AG09319 (cell line): ENCODE measurements at regions not wholly inside any gene's neighbourhood (a gene's known extent, or its start where the extent isn't known, plus 50 kb on each side); places are given as distances from the start of the nearest gene placed in this dataset.

Experiments
- DNase-seq: peaks from one replicate; pipeline ENCODE4 v3.0.0-alpha.2; 2010; ENCODE audit warnings: low read depth; ENCODE audit errors: extremely low read depth
- TF ChIP-seq, protein P1 (sequence below): IDR thresholded peaks from 2 replicates; pipeline ENCODE4 v1.5.1; 2011; ENCODE audit warnings: low read depth, mild to moderate bottlenecking, inconsistent platforms, low read length, moderate library complexity

DNA sequence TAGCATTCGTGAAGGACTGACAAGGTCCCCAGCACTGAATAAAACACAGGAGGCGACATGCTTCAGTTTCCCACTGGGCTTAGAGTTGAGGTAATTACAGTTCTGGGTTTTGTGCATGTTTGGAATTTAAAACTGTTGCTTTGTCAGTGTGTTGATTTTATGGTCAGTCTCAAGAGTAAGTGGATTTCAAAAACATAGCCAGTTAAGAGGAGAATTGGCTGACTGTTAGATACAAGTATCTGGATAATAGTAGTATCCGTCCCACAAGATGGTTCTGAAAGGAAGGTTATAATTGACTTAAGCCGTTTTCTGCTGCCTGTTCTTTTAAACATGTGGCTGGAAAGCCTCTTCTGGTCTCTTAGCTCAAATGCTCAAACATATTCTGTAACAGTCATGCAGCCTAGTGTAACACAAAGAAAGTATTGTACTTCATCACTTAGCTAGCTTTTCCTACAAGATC, 170.9 kb downstream of the POLR1F start:
- TF ChIP-seq, protein P1, sequence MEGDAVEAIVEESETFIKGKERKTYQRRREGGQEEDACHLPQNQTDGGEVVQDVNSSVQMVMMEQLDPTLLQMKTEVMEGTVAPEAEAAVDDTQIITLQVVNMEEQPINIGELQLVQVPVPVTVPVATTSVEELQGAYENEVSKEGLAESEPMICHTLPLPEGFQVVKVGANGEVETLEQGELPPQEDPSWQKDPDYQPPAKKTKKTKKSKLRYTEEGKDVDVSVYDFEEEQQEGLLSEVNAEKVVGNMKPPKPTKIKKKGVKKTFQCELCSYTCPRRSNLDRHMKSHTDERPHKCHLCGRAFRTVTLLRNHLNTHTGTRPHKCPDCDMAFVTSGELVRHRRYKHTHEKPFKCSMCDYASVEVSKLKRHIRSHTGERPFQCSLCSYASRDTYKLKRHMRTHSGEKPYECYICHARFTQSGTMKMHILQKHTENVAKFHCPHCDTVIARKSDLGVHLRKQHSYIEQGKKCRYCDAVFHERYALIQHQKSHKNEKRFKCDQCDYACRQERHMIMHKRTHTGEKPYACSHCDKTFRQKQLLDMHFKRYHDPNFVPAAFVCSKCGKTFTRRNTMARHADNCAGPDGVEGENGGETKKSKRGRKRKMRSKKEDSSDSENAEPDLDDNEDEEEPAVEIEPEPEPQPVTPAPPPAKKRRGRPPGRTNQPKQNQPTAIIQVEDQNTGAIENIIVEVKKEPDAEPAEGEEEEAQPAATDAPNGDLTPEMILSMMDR, result no peak

DNA sequence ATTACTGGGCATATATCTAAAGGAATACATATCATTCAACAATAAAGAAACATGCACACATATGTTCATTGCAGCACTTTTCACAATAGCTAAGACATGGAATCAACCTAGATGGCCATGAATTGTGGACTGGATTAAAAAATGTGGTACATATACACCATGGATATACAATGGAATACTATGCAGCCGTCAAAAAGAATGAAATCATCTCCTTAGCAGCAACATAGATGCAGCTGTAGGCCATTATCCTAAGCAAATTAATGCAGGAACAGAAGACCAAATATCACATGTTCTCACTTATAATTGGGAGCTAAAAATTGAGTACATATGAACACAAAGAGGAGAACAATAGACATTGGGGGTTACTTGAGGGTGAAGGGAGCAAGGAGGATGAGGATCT, 175.6 kb downstream of the POLR1F start:
- DNase-seq, result no peak
- TF ChIP-seq, protein P1, result no peak

More for the DNA sequence above, 170.9 kb downstream of the POLR1F start:
- no peak for DNase-seq

DNA sequence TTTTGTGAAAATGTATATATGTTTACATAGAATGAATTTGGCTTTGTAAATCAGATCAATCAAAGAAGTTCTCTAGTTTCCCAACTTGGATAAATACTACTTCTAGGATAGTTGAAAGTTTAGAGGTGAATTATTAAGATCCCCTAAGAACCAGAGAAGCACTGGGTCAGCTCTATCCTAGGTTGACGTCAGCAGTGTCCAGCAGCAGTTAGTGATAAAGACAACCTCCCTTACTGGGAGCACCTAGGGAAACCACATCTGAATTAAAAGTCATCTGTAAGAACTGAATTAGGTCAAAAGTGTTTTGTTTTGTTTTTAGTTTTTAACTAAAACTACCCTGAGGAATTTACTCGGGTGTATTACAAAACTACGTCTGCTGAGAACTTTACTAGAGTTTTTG, 178.0 kb downstream of the POLR1F start:
- no peak for DNase-seq
- TF ChIP-seq, protein P1, result no peak

DNA sequence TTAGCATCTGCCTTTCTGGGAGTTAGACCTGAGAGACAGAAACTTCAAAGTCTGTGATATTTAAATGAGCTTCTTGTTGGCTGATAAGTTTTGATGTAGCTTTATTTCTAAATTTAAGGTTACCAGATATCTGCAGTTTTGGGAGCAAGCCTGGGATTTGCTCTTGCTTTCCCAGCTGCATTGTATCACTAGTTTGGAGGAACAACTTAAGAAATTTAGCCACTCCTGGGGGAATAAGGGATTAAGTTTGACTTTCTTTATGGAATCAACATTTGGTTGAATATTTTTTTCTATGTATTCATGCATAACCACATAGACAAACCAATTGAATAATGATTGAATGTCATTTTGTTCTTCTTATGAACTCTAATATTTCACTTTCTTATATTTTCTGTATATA, 178.6 kb downstream of the POLR1F start:
- DNase-seq, result no peak
- TF ChIP-seq, protein P1, result no peak

DNA sequence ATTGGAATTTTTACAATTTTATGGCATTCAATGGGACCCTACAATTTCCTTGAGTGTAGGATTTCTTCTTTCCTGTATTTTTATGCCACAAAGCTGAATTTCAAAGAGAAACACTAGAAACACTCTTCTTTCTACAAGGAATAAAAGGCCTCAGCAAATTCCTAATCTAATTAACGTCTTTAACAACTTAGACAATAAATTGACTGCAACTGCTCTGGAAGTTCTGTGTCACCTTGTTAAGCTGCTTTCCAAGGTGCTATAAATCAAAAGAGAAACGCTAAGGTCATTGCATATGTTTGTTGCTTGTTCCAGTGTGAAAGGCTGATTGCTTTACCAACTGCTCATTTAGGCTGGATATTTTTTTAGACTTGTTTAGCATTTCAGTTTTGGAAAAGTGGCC, 182.2 kb downstream of the POLR1F start:
- no peak for DNase-seq
- TF ChIP-seq, protein P1, result no peak

DNA sequence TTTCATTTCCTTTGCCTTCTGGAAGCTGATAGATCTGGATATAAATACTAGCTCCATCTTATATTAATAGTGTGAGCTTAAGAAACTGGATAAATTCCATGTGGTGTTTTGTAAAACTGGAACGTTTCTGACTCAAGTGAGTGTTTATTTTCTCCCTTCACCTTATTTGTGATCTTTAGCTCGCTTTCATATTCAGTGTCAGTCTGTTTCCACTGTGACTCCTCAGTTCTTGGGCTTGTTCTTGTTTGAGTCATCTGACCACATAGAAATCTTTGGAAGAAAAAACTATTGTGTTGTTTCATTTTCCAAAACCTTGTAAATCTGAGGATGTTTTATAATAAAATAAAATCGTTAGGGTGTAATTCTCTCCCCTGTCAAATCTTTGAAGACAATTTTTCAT, 186.4 kb downstream of the POLR1F start:
- TF ChIP-seq, protein P1, result no peak
- DNase-seq, result no peak

DNA sequence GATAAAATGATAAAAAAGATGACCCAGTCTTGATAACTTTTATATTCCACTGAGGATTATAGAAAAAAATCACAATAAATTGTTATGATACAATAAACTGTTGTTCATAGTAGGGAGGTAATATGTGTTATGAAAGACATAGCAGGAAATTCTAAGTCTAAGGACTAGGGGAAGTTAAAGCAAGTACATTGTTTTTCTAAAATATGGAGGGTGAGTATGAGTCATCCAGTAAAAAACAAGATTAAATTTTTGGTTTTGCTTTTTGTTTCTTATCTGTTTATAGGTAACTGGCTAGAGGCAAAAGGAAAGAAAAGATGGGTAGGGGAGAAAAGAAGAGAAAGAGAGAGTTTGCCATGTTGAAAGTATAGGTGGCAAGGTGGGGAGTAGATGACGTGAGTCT, 188.4 kb downstream of the POLR1F start:
- no peak for DNase-seq
- TF ChIP-seq, protein P1, result no peak
